ENCODE measurements at regions not wholly inside any gene's neighbourhood (a gene's known extent, or its start where the extent isn't known, plus 50 kb on each side); places are given as distances from the start of the nearest gene placed in this dataset.

DNA sequence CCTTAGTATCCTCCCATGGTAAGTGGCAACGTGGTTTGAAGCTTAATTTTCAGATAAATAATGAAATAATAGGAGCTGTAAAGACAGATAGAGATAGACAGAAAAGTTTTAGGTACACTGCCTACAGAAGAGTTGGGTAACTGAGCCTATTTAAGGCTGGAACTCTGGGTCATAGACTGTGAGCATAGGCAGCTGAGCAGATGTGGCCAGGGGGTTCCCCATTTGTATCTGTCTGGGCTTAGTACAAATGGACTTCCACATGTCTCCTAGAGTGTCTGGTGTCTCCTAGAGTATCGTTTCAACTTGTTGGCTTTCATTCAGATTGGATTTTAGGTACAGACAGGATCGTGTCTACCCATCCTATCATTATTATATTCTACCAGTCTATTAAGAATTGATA is 649.8 kb downstream of the DHX35 start:
- TF ChIP-seq, protein P1, sequence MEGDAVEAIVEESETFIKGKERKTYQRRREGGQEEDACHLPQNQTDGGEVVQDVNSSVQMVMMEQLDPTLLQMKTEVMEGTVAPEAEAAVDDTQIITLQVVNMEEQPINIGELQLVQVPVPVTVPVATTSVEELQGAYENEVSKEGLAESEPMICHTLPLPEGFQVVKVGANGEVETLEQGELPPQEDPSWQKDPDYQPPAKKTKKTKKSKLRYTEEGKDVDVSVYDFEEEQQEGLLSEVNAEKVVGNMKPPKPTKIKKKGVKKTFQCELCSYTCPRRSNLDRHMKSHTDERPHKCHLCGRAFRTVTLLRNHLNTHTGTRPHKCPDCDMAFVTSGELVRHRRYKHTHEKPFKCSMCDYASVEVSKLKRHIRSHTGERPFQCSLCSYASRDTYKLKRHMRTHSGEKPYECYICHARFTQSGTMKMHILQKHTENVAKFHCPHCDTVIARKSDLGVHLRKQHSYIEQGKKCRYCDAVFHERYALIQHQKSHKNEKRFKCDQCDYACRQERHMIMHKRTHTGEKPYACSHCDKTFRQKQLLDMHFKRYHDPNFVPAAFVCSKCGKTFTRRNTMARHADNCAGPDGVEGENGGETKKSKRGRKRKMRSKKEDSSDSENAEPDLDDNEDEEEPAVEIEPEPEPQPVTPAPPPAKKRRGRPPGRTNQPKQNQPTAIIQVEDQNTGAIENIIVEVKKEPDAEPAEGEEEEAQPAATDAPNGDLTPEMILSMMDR (IDR thresholded peaks at IDR 0.05; ENCODE audit: low read depth, low read length) = no peak
- no peak for TF ChIP-seq EZH2phosphoT487 (IDR thresholded peaks at IDR 0.05; ENCODE audit: low read depth)
